ENCODE measurements at regions not wholly inside any gene's neighbourhood (a gene's known extent, or its start where the extent isn't known, plus 50 kb on each side); places are given as distances from the start of the nearest gene placed in this dataset.

GRCh38 chr2:121043827-121044222, 241.2 kb downstream of the TFCP2L1 start:
- Histone ChIP-seq H2AFZ (no peak overlapping the region), H3K27me3 (ENCODE audit: control insufficient read depth, insufficient read depth, low read length) (no peaks in the 10 kb centered on the region), H3K4me1 (no peaks in the 10 kb centered on the region), H3K36me3 (ENCODE audit: control insufficient read depth, insufficient read depth, low read length) (no peaks in the 10 kb centered on the region), H3K79me2 (no peaks in the 10 kb centered on the region), H3K27ac (no peak overlapping the region), H3K4me3 (ENCODE audit: low read depth, low read length) (no peak overlapping the region), H3K4me2 (ENCODE audit: low read length) (no peak overlapping the region), H3K9ac (no peak overlapping the region), H3K9me3 (ENCODE audit: control insufficient read depth, low read length) (no peaks in the 10 kb centered on the region)
- TF ChIP-seq CTCF (IDR thresholded peaks at IDR 0.05), result no peak

- H3K27me3 ChIP-seq (ENCODE audit: control insufficient read depth, insufficient read depth, low read length), result no peaks in the 10 kb centered on the region
- H3K4me3 ChIP-seq (ENCODE audit: low read depth, low read length), result no peak overlapping the region
- no peaks in the 10 kb centered on the region for H3K79me2 ChIP-seq
- no peak overlapping the region for H3K4me2 ChIP-seq (ENCODE audit: low read length)
- H3K9me3 ChIP-seq (ENCODE audit: control insufficient read depth, low read length), result no peaks in the 10 kb centered on the region
- H3K36me3 ChIP-seq (ENCODE audit: control insufficient read depth, insufficient read depth, low read length), result no peaks in the 10 kb centered on the region
- no peak overlapping the region for H3K9ac ChIP-seq
- H3K4me1 ChIP-seq, result no peaks in the 10 kb centered on the region
- H3K27ac ChIP-seq, result no peak overlapping the region
- no peak for TF ChIP-seq CTCF (IDR thresholded peaks at IDR 0.05)
- no peak overlapping the region for H2AFZ ChIP-seq
These were observed 240.6 kb downstream of the TFCP2L1 start for GRCh38 chr2:121044412-121044811.

- H3K4me2 ChIP-seq (ENCODE audit: low read length), result no peak overlapping the region
- no peaks in the 10 kb centered on the region for H3K27me3 ChIP-seq (ENCODE audit: control insufficient read depth, insufficient read depth, low read length)
- no peaks in the 10 kb centered on the region for H3K79me2 ChIP-seq
- H2AFZ ChIP-seq, result no peak overlapping the region
- no peak overlapping the region for H3K4me3 ChIP-seq (ENCODE audit: low read depth, low read length)
- H3K9ac ChIP-seq, result no peak overlapping the region
- TF ChIP-seq CTCF (IDR thresholded peaks at IDR 0.05), result no peak
- H3K27ac ChIP-seq, result no peak overlapping the region
- H3K4me1 ChIP-seq, result no peaks in the 10 kb centered on the region
- no peaks in the 10 kb centered on the region for H3K9me3 ChIP-seq (ENCODE audit: control insufficient read depth, low read length)
- no peaks in the 10 kb centered on the region for H3K36me3 ChIP-seq (ENCODE audit: control insufficient read depth, insufficient read depth, low read length)
These were observed 239.8 kb downstream of the TFCP2L1 start for GRCh38 chr2:121045245-121045644.

GRCh38 chr2:121046335-121046734, 238.7 kb downstream of the TFCP2L1 start:
- no peak overlapping the region for H2AFZ ChIP-seq
- no peak overlapping the region for H3K9ac ChIP-seq
- H3K36me3 ChIP-seq (ENCODE audit: control insufficient read depth, insufficient read depth, low read length), result no peaks in the 10 kb centered on the region
- no peaks in the 10 kb centered on the region for H3K27me3 ChIP-seq (ENCODE audit: control insufficient read depth, insufficient read depth, low read length)
- no peak overlapping the region for H3K27ac ChIP-seq
- no peaks in the 10 kb centered on the region for H3K4me1 ChIP-seq
- no peak for TF ChIP-seq CTCF (IDR thresholded peaks at IDR 0.05)
- H3K79me2 ChIP-seq, result no peaks in the 10 kb centered on the region
- H3K4me3 ChIP-seq (ENCODE audit: low read depth, low read length), result no peak overlapping the region
- no peaks in the 10 kb centered on the region for H3K9me3 ChIP-seq (ENCODE audit: control insufficient read depth, low read length)
- H3K4me2 ChIP-seq (ENCODE audit: low read length), result no peak overlapping the region

GRCh38 chr2:121047383-121047782, 237.6 kb downstream of the TFCP2L1 start:
- Histone ChIP-seq H3K79me2 (no peaks in the 10 kb centered on the region), H3K27me3 (ENCODE audit: control insufficient read depth, insufficient read depth, low read length) (no peaks in the 10 kb centered on the region), H3K27ac (no peak overlapping the region), H3K4me3 (ENCODE audit: low read depth, low read length) (no peak overlapping the region), H3K4me2 (ENCODE audit: low read length) (no peak overlapping the region), H2AFZ (no peak overlapping the region), H3K9ac (no peak overlapping the region), H3K9me3 (ENCODE audit: control insufficient read depth, low read length) (no peaks in the 10 kb centered on the region), H3K36me3 (ENCODE audit: control insufficient read depth, insufficient read depth, low read length) (no peaks in the 10 kb centered on the region), H3K4me1 (no peaks in the 10 kb centered on the region)
- no peak for TF ChIP-seq CTCF (IDR thresholded peaks at IDR 0.05)

Measured in parathyroid adenoma (tissue), 2 donors.